ENCODE measurements at regions not wholly inside any gene's neighbourhood (a gene's known extent, or its start where the extent isn't known, plus 50 kb on each side); places are given as distances from the start of the nearest gene placed in this dataset.

GRCh38 chrX:149298111-149298510 is 207.0 kb downstream of the IDS start:
- Histone ChIP-seq H3K4me2 (ENCODE audit: low read length) (no peak overlapping the region), H2AFZ (ENCODE audit: low read depth, low read length) (no peak overlapping the region), H3K9me3 (ENCODE audit: insufficient read depth, low read length) (no peaks in the 10 kb centered on the region), H3K36me3 (replicated peaks; ENCODE audit: low read depth, low read length) (no peaks in the 10 kb centered on the region), H3K27ac (ENCODE audit: low read length) (no peak overlapping the region), H3K9ac (ENCODE audit: low read length) (no peak overlapping the region), H3K4me1 (ENCODE audit: low read length) (no peaks in the 10 kb centered on the region), H3K27me3 (ENCODE audit: low read depth, low read length) (no peaks in the 10 kb centered on the region), H3K4me3 (ENCODE audit: low read length) (no peak overlapping the region), H4K20me1 (ENCODE audit: insufficient read depth, low read length) (no peaks in the 10 kb centered on the region), H3K79me2 (ENCODE audit: low read length) (no peaks in the 10 kb centered on the region)
- TF ChIP-seq CTCF (IDR thresholded peaks at IDR 0.05; ENCODE audit: low read depth, low read length) (no peak), EZH2phosphoT487 (IDR thresholded peaks at IDR 0.05; ENCODE audit: low read depth) (no peak)

- no peak overlapping the region for H3K27ac ChIP-seq (ENCODE audit: low read length)
- H3K79me2 ChIP-seq (ENCODE audit: low read length), result no peaks in the 10 kb centered on the region
- no peak for TF ChIP-seq CTCF (IDR thresholded peaks at IDR 0.05; ENCODE audit: low read depth, low read length)
- TF ChIP-seq EZH2phosphoT487 (IDR thresholded peaks at IDR 0.05; ENCODE audit: low read depth), result no peak
These were observed 209.0 kb downstream of the IDS start for GRCh38 chrX:149296092-149296491.

GRCh38 chrX:149286940-149287349 is 218.2 kb downstream of the IDS start:
- H2AFZ ChIP-seq (ENCODE audit: low read depth, low read length), result no peak overlapping the region
- H3K27ac ChIP-seq (ENCODE audit: low read length), result no peak overlapping the region
- no peak overlapping the region for H3K4me2 ChIP-seq (ENCODE audit: low read length)
- H3K36me3 ChIP-seq (replicated peaks; ENCODE audit: low read depth, low read length), result no peaks in the 10 kb centered on the region
- no peaks in the 10 kb centered on the region for H3K27me3 ChIP-seq (ENCODE audit: low read depth, low read length)
- H3K4me3 ChIP-seq (ENCODE audit: low read length), result no peak overlapping the region
- H3K9me3 ChIP-seq (ENCODE audit: insufficient read depth, low read length), result no peaks in the 10 kb centered on the region
- no peaks in the 10 kb centered on the region for H3K4me1 ChIP-seq (ENCODE audit: low read length)
- H4K20me1 ChIP-seq (ENCODE audit: insufficient read depth, low read length), result no peaks in the 10 kb centered on the region
- TF ChIP-seq CTCF (IDR thresholded peaks at IDR 0.05; ENCODE audit: low read depth, low read length) (peak; percentile 71), EZH2phosphoT487 (IDR thresholded peaks at IDR 0.05; ENCODE audit: low read depth) (no peak)
- H3K9ac ChIP-seq (ENCODE audit: low read length), result no peak overlapping the region
- H3K79me2 ChIP-seq (ENCODE audit: low read length), result no peaks in the 10 kb centered on the region

More at GRCh38 chrX:149296092-149296491, 209.0 kb downstream of the IDS start:
- no peaks in the 10 kb centered on the region for H4K20me1 ChIP-seq (ENCODE audit: insufficient read depth, low read length)
- no peaks in the 10 kb centered on the region for H3K36me3 ChIP-seq (replicated peaks; ENCODE audit: low read depth, low read length)
- H3K27me3 ChIP-seq (ENCODE audit: low read depth, low read length), result no peaks in the 10 kb centered on the region
- H2AFZ ChIP-seq (ENCODE audit: low read depth, low read length), result no peak overlapping the region
- no peak overlapping the region for H3K9ac ChIP-seq (ENCODE audit: low read length)
- H3K4me2 ChIP-seq (ENCODE audit: low read length), result no peak overlapping the region
- no peaks in the 10 kb centered on the region for H3K4me1 ChIP-seq (ENCODE audit: low read length)
- H3K9me3 ChIP-seq (ENCODE audit: insufficient read depth, low read length), result no peaks in the 10 kb centered on the region
- no peak overlapping the region for H3K4me3 ChIP-seq (ENCODE audit: low read length)

- Histone ChIP-seq H3K36me3 (replicated peaks; ENCODE audit: low read depth, low read length) (no peaks in the 10 kb centered on the region), H3K9ac (ENCODE audit: low read length) (no peak overlapping the region), H4K20me1 (ENCODE audit: insufficient read depth, low read length) (no peaks in the 10 kb centered on the region), H3K9me3 (ENCODE audit: insufficient read depth, low read length) (no peaks in the 10 kb centered on the region), H3K4me2 (ENCODE audit: low read length) (no peak overlapping the region), H3K27ac (ENCODE audit: low read length) (no peak overlapping the region), H3K4me3 (ENCODE audit: low read length) (no peak overlapping the region), H2AFZ (ENCODE audit: low read depth, low read length) (no peak overlapping the region), H3K4me1 (ENCODE audit: low read length) (no peaks in the 10 kb centered on the region), H3K27me3 (ENCODE audit: low read depth, low read length) (no peaks in the 10 kb centered on the region), H3K79me2 (ENCODE audit: low read length) (no peaks in the 10 kb centered on the region)
- TF ChIP-seq EZH2phosphoT487 (IDR thresholded peaks at IDR 0.05; ENCODE audit: low read depth), result no peak
- no peak for TF ChIP-seq CTCF (IDR thresholded peaks at IDR 0.05; ENCODE audit: low read depth, low read length)
These were observed 220.5 kb downstream of the IDS start for GRCh38 chrX:149284616-149285015.
